Activated CD8-positive, alpha-beta T cell treated with anti-CD3 and anti-CD28 coated beads for 36 hours (primary cell): ENCODE measurements at regions not wholly inside any gene's neighbourhood (a gene's known extent, or its start where the extent isn't known, plus 50 kb on each side); places are given as distances from the start of the nearest gene placed in this dataset.

Experiments
- ATAC-seq: fragments of 200-7000 bp; cut with Tn5 transposase; one replicate; pipeline ENCODE4 v1.10.0; 2021; ENCODE audit warnings: mild to moderate bottlenecking, moderate library complexity
- CTCF ChIA-PET: fragments of 350-600 bp; sonication (Branson Sonifier 250); formaldehyde crosslinking; loops from one replicate; lab custom pipeline; 2021; ENCODE audit warnings: antibody characterized with exemption; lab: Charles Lee
- POLR2A ChIA-PET: fragments of 350-600 bp; sonication (Branson Sonifier 250); formaldehyde crosslinking; loops from one replicate; lab custom pipeline; 2021; ENCODE audit warnings: antibody characterized with exemption; lab: Charles Lee
- DNase-seq: peaks from one replicate; pipeline ENCODE4 v3.0.0-alpha.2; 2020
- H3K27ac Mint-ChIP-seq: one replicate; pipeline ENCODE4 v1.8.0; 2021; ENCODE audit warnings: mild to moderate bottlenecking, mixed read lengths
- H3K27me3 Mint-ChIP-seq: one replicate; pipeline ENCODE4 v1.8.0; 2021; ENCODE audit warnings: mixed read lengths
- H3K36me3 Mint-ChIP-seq: one replicate; pipeline ENCODE4 v1.8.0; 2021; ENCODE audit warnings: low read depth, mixed read lengths
- H3K4me1 Mint-ChIP-seq: one replicate; pipeline ENCODE4 v1.8.0; 2021; ENCODE audit warnings: low read depth, mixed read lengths
- H3K4me3 Mint-ChIP-seq: one replicate; pipeline ENCODE4 v1.8.0; 2021; ENCODE audit warnings: mild to moderate bottlenecking, moderate library complexity, mixed read lengths
- H3K9me3 Mint-ChIP-seq: one replicate; pipeline ENCODE4 v1.8.0; 2021; ENCODE audit warnings: mixed read lengths
- CTCF ChIP-seq: fragments of 200-600 bp; IDR thresholded peaks from one replicate; pipeline ENCODE4 v1.8.0; 2022; ENCODE audit warnings: antibody characterized with exemption, mild to moderate bottlenecking
- intact Hi-C: fragments of 100-400 bp; cut with micrococcal nuclease; formaldehyde crosslinking; loops from one replicate; pipeline ENCODE4 v1.10.0; 2022

GRCh38 chr16:51544851-51545467, 393.9 kb upstream of the SALL1 start:
- Mint-ChIP-seq H3K36me3 (no peaks in the 10 kb centered on the region), H3K4me3 (no peak overlapping the region), H3K4me1 (no peaks in the 10 kb centered on the region), H3K27me3 (no peaks in the 10 kb centered on the region), H3K27ac (no peak overlapping the region), H3K9me3 (peaks cover 4% of the 10 kb centered on the region)
- TF ChIP-seq CTCF: no peak
- ATAC-seq (no peak), DNase-seq (no peak)
- CTCF ChIA-PET: interaction anchor here (1.4 kb wide), 1 partner anchor 9 kb away, joined by 4 read pairs; no protein-coding TSS in a partner anchor
- POLR2A ChIA-PET: no interaction called here
- intact Hi-C loops: no loop called here

- CTCF ChIA-PET: interaction anchor here (1.4 kb wide), 1 partner anchor 10 kb away, joined by 4 read pairs; no protein-coding TSS in a partner anchor
- Mint-ChIP-seq H3K27me3 (no peaks in the 10 kb centered on the region), H3K9me3 (peaks cover 4% of the 10 kb centered on the region), H3K27ac (no peak overlapping the region), H3K36me3 (no peaks in the 10 kb centered on the region), H3K4me1 (no peaks in the 10 kb centered on the region), H3K4me3 (no peak overlapping the region)
- TF ChIP-seq CTCF: no peak
- POLR2A ChIA-PET: no interaction called here
- no peak for ATAC-seq
- DNase-seq: no peak
- intact Hi-C loops: no loop called here
These were observed 392.9 kb upstream of the SALL1 start for GRCh38 chr16:51543971-51544370.

GRCh38 chr16:51542981-51543815, 392.1 kb upstream of the SALL1 start:
- Mint-ChIP-seq H3K9me3 (peaks cover 6% of the 10 kb centered on the region), H3K4me3 (no peak overlapping the region), H3K36me3 (no peaks in the 10 kb centered on the region), H3K4me1 (no peaks in the 10 kb centered on the region), H3K27me3 (no peaks in the 10 kb centered on the region), H3K27ac (no peak overlapping the region)
- POLR2A ChIA-PET: no interaction called here
- DNase-seq (no peak), ATAC-seq (no peak)
- CTCF ChIA-PET: no interaction called here
- TF ChIP-seq CTCF: no peak
- intact Hi-C loops: no loop called here

GRCh38 chr16:51540259-51540658, 389.2 kb upstream of the SALL1 start:
- H3K9me3 Mint-ChIP-seq: peaks cover 6% of the 10 kb centered on the region
- no peaks in the 10 kb centered on the region for H3K27me3 Mint-ChIP-seq
- H3K36me3 Mint-ChIP-seq: no peaks in the 10 kb centered on the region
- no peaks in the 10 kb centered on the region for H3K4me1 Mint-ChIP-seq
- DNase-seq: no peak
- intact Hi-C loops: no loop called here
- ChIA-PET POLR2A (no interaction called here), CTCF (no interaction called here)
- no peak for TF ChIP-seq CTCF
- no peak overlapping the region for H3K27ac Mint-ChIP-seq
- no peak for ATAC-seq
- no peak overlapping the region for H3K4me3 Mint-ChIP-seq
